GM12878 (cell line): ENCODE measurements at regions not wholly inside any gene's neighbourhood (a gene's known extent, or its start where the extent isn't known, plus 50 kb on each side); places are given as distances from the start of the nearest gene placed in this dataset.

Experiments used
- ATAC-seq: fragments of 200-7000 bp; cut with Tn5 transposase; 3 replicates; pipeline ENCODE4 v1.9.1; 2020; ENCODE audit warnings: mild to moderate bottlenecking, moderate library complexity
- BruUV-seq: library from RNA; stranded (reverse); fragments of 400-500 nt; replicated peaks from 2 replicates; lab custom pipeline; 2021; lab: Mats Ljungman, UMichigan
- CTCF ChIA-PET: fragments of 300-600 bp; sonication (Branson Sonifier 250); formaldehyde crosslinking; extraction: SDS; loops from one replicate; lab custom pipeline; 2021; ENCODE audit warnings: inconsistent platforms; lab: Yijun Ruan, JAX
- POLR2A ChIA-PET: fragments of 350-600 bp; formaldehyde crosslinking; extraction: SDS; loops from one replicate; lab custom pipeline; 2021; ENCODE audit warnings: inconsistent platforms; lab: Charles Lee
- RAD21 ChIA-PET: fragments of 300-600 bp; sonication (Branson Sonifier 250); formaldehyde crosslinking; loops from one replicate; lab custom pipeline; 2023; ENCODE audit warnings: antibody characterized with exemption; ENCODE audit not compliant: unreplicated experiment; lab: Charles Lee
- SMC1A ChIA-PET: fragments of 300-600 bp; sonication (Branson Sonifier 250); formaldehyde crosslinking; loops from one replicate; lab custom pipeline; 2023; ENCODE audit not compliant: unreplicated experiment, uncharacterized antibody; lab: Charles Lee
- DNase-seq: peaks from one replicate; pipeline ENCODE4 v3.0.0-alpha.2; 2011; ENCODE audit warnings: low read depth, low spot score
- FAIRE-seq: peaks from 3 replicates; lab custom pipeline; 2011; peaks lifted over from hg19 to GRCh38; lab: Jason Lieb, UNC
- H2AFZ ChIP-seq: 2 replicates; pipeline ENCODE4 v1.6.0; 2011; ENCODE audit warnings: low read depth, low read length, control low read depth; ENCODE audit not compliant: control insufficient read depth
- H3K27ac ChIP-seq: 2 replicates; pipeline ENCODE4 v1.5.1; 2011; ENCODE audit warnings: control low read depth; ENCODE audit not compliant: control insufficient read depth, insufficient read depth
- H3K27me3 ChIP-seq, 2 experiments: replicated peaks in 1 of 2; 2 replicates each; pipeline versions ENCODE4 v1.6.0 to v1.6.1; 2011; ENCODE audit warnings: low read length in 1 of 2; ENCODE audit not compliant: control insufficient read depth in 2 of 2, insufficient read depth in 2 of 2
- H3K36me3 ChIP-seq, 2 experiments: 2 replicates each; pipeline ENCODE4 v1.5.1; 2011; ENCODE audit warnings: low read length in 1 of 2; ENCODE audit not compliant: control insufficient read depth in 2 of 2, insufficient read depth in 2 of 2
- H3K4me1 ChIP-seq: 2 replicates; pipeline ENCODE4 v1.6.1; 2011; ENCODE audit warnings: mild to moderate bottlenecking, low read length, moderate library complexity, mixed read lengths; ENCODE audit not compliant: control insufficient read depth, insufficient read depth
- H3K4me2 ChIP-seq: 2 replicates; pipeline ENCODE4 v1.6.0; 2011; ENCODE audit warnings: control low read depth; ENCODE audit not compliant: control insufficient read depth, insufficient read depth
- H3K4me3 ChIP-seq: fragments of 200-600 bp; sonication (generic); 2 replicates; pipeline ENCODE4 v1.5.1; 2016
- H3K79me2 ChIP-seq: 2 replicates; pipeline ENCODE4 v1.6.0; 2011; ENCODE audit warnings: low read length; ENCODE audit not compliant: control insufficient read depth, insufficient read depth
- H3K9ac ChIP-seq: 2 replicates; pipeline ENCODE4 v1.8.0; 2011; ENCODE audit warnings: low read length, control low read depth, mixed read lengths; ENCODE audit not compliant: control insufficient read depth, insufficient read depth
- H3K9me3 ChIP-seq: replicated peaks from 3 replicates; pipeline ENCODE4 v1.5.1; 2011; ENCODE audit warnings: mild to moderate bottlenecking, low read length; ENCODE audit not compliant: control insufficient read depth, insufficient read depth
- H4K20me1 ChIP-seq: 2 replicates; pipeline ENCODE4 v1.6.0; 2011; ENCODE audit not compliant: control insufficient read depth, insufficient read depth
- CBFB ChIP-seq: IDR thresholded peaks from 2 replicates; pipeline ENCODE4 v1.6.1; 2016; ENCODE audit warnings: antibody characterized with exemption, low read depth
- CBX3 ChIP-seq: fragments of 200-600 bp; sonication (generic); IDR thresholded peaks from 2 replicates; pipeline ENCODE4 v1.6.1; 2016; ENCODE audit warnings: low read depth, borderline replicate concordance
- EP300 ChIP-seq, 2 experiments: fragments of 150-350 bp in 1 of 2; IDR thresholded peaks; 2 replicates each; pipeline ENCODE4 v1.6.1; 2011 to 2012; ENCODE audit warnings: low read depth in 2 of 2, low read length in 2 of 2, borderline replicate concordance in 1 of 2, improper control_type of control experiment in 1 of 2, inconsistent platforms in 1 of 2; ENCODE audit not compliant: control insufficient read depth in 1 of 2
- IKZF1 ChIP-seq: fragments of 450-650 bp; conservative IDR thresholded peaks from 2 replicates; pipeline ENCODE4 v1.6.1; 2017; ENCODE audit warnings: antibody characterized with exemption, mild to moderate bottlenecking
- IKZF2 ChIP-seq, 2 experiments: fragments of 450-650 bp; IDR thresholded peaks; 2 replicates each; pipeline ENCODE4 v1.6.1; 2017; ENCODE audit warnings: mild to moderate bottlenecking in 2 of 2, moderate library complexity in 2 of 2
- MEF2A ChIP-seq: IDR thresholded peaks from 2 replicates; pipeline ENCODE4 v1.6.1; 2011; ENCODE audit warnings: low read depth, mild to moderate bottlenecking, low read length, moderate library complexity; ENCODE audit not compliant: insufficient read depth
- MEF2B ChIP-seq: fragments of 450-650 bp; IDR thresholded peaks from 2 replicates; pipeline ENCODE4 v1.6.1; 2018; ENCODE audit warnings: mild to moderate bottlenecking, moderate library complexity; ENCODE audit not compliant: partially characterized antibody, poor library complexity, severe bottlenecking
- MTA2 ChIP-seq: fragments of 450-650 bp; IDR thresholded peaks from 2 replicates; pipeline ENCODE4 v1.6.1; 2016; ENCODE audit warnings: low read depth, mild to moderate bottlenecking, moderate library complexity
- RCOR1 ChIP-seq: conservative IDR thresholded peaks from 2 replicates; pipeline ENCODE4 v1.6.1; 2012; ENCODE audit warnings: low read depth, low read length, improper control_type of control experiment
- RELB ChIP-seq: fragments of 450-650 bp; IDR thresholded peaks from 2 replicates; pipeline ENCODE4 v1.6.1; 2017; ENCODE audit warnings: low read depth, mild to moderate bottlenecking, moderate library complexity
- WGBS: methylation state at CpG from one replicate; pipeline ENCODE4 v1.1.6; 2016; ENCODE audit warnings: low lambda C conversion rate; ENCODE audit not compliant: insufficient replicate concordance, insufficient coverage; ENCODE audit errors: missing lambda C conversion rate; 5-methylcytosine and 5-hydroxymethylcytosine counted together
- in situ Hi-C: fragments of 300-500 bp; cut with MboI; formaldehyde crosslinking; loops from 9 replicates; pipeline ENCODE4 v1.14.3; 2018; ENCODE audit warnings: mixed read lengths
- intact Hi-C: fragments of 100-400 bp; cut with micrococcal nuclease; formaldehyde crosslinking; loops from one replicate; pipeline ENCODE4 v1.14.2; 2022; ENCODE audit not compliant: unreplicated experiment
- TF ChIP-seq, protein P1 (sequence below): IDR thresholded peaks from 2 replicates; pipeline ENCODE4 v1.6.1; 2011; ENCODE audit warnings: borderline replicate concordance, low read depth, mild to moderate bottlenecking, moderate library complexity, low read length; ENCODE audit not compliant: insufficient read depth, poor library complexity, severe bottlenecking

GRCh38 chr6:6395581-6396197 lies 75.2 kb upstream of the F13A1 start:
- no peaks in the 10 kb centered on the region for H3K36me3 ChIP-seq
- no peak for FAIRE-seq
- no peaks in the 10 kb centered on the region for H3K79me2 ChIP-seq
- no peaks in the 10 kb centered on the region for H4K20me1 ChIP-seq
- no peak for ATAC-seq
- RAD21 ChIA-PET, result interaction anchor here (0.6 to 6.8 kb wide), 11 partner anchors 11 to 193 kb away, joined by 3 to 110 read pairs (median 4); partner anchors contain the start of gene LY86
- no peak overlapping the region for H2AFZ ChIP-seq
- no peaks in the 10 kb centered on the region for H3K27me3 ChIP-seq
- H3K9me3 ChIP-seq, result no peaks in the 10 kb centered on the region; the same call in 1 of the 3 replicates
- 30% methylated on average over 5 of the region's 5 CpGs for WGBS
- TF ChIP-seq RELB (peak; percentile 53; the same call in 1 of the 2 replicates), CBFB (no peak), CBX3 (no peak), EP300 (IDR thresholded peaks at IDR 0.05; ENCODE audit: borderline replicate concordance in 1 of 2, control insufficient read depth in 1 of 2, low read depth in 2 of 2, low read length in 2 of 2) (no peak), MEF2A (0 out of 2 replicates have a peak, but pooled peaks have one; percentile 48), MTA2 (0 out of 2 replicates have a peak, but pooled peaks have one; percentile 21), RCOR1 (no peak), MEF2B (peak; percentile 57), IKZF2 (IDR thresholded peaks at IDR 0.05) (peak; percentile 33 to 48; a peak in 2 of 4 replicates), IKZF1 (peak; percentile 50; the same call in 1 of the 2 replicates)
- TF ChIP-seq, protein P1, sequence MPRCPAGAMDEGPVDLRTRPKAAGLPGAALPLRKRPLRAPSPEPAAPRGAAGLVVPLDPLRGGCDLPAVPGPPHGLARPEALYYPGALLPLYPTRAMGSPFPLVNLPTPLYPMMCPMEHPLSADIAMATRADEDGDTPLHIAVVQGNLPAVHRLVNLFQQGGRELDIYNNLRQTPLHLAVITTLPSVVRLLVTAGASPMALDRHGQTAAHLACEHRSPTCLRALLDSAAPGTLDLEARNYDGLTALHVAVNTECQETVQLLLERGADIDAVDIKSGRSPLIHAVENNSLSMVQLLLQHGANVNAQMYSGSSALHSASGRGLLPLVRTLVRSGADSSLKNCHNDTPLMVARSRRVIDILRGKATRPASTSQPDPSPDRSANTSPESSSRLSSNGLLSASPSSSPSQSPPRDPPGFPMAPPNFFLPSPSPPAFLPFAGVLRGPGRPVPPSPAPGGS, result no peak
- in situ Hi-C loops (no loop called here), intact Hi-C loops (loop anchor here (10.0 kb wide), 1 partner anchor 171 kb away; no protein-coding TSS in a partner anchor)
- no peak for DNase-seq
- SMC1A ChIA-PET, result interaction anchor here (0.6 to 12.1 kb wide), 16 partner anchors 11 to 398 kb away, joined by 3 to 217 read pairs (median 6); no protein-coding TSS in a partner anchor
- H3K4me2 ChIP-seq, result no peak overlapping the region; the same call in 1 of the 2 replicates
- CTCF ChIA-PET, result interaction anchor here (0.6 to 2.1 kb wide), 10 partner anchors 11 to 290 kb away, joined by 3 to 21 read pairs (median 3); no protein-coding TSS in a partner anchor
- H3K9ac ChIP-seq, result no peak overlapping the region
- no TSS peak for BruUV-seq
- H3K27ac ChIP-seq, result no peak overlapping the region
- POLR2A ChIA-PET, result interaction anchor here (1.8 to 2.5 kb wide), 3 partner anchors 11 to 158 kb away, joined by 3 to 16 read pairs (median 9); no protein-coding TSS in a partner anchor
- no peak overlapping the region for H3K4me3 ChIP-seq
- H3K4me1 ChIP-seq, result peaks cover 33% of the 10 kb centered on the region
